Breast epithelium (tissue), 3 donors: ENCODE measurements at regions not wholly inside any gene's neighbourhood (a gene's known extent, or its start where the extent isn't known, plus 50 kb on each side); places are given as distances from the start of the nearest gene placed in this dataset.

ENCODE experiments used
- POLR2A ChIP-seq: fragments of 450-650 bp; IDR thresholded peaks from one replicate; pipeline ENCODE4 v1.6.1; 2016; ENCODE audit warnings: antibody characterized with exemption, mild to moderate bottlenecking, moderate library complexity
- TF ChIP-seq, protein P1 (sequence below), 3 donors: fragments of 450-650 bp; IDR thresholded peaks; one replicate each; pipeline ENCODE4 v1.5.1; 2016 to 2017; ENCODE audit warnings: antibody characterized with exemption in 3 of 3, mild to moderate bottlenecking in 3 of 3, moderate library complexity in 3 of 3

GRCh38 chr14:71438684-71439083 is 493.5 kb upstream of the RGS6 start:
- TF ChIP-seq, protein P1, sequence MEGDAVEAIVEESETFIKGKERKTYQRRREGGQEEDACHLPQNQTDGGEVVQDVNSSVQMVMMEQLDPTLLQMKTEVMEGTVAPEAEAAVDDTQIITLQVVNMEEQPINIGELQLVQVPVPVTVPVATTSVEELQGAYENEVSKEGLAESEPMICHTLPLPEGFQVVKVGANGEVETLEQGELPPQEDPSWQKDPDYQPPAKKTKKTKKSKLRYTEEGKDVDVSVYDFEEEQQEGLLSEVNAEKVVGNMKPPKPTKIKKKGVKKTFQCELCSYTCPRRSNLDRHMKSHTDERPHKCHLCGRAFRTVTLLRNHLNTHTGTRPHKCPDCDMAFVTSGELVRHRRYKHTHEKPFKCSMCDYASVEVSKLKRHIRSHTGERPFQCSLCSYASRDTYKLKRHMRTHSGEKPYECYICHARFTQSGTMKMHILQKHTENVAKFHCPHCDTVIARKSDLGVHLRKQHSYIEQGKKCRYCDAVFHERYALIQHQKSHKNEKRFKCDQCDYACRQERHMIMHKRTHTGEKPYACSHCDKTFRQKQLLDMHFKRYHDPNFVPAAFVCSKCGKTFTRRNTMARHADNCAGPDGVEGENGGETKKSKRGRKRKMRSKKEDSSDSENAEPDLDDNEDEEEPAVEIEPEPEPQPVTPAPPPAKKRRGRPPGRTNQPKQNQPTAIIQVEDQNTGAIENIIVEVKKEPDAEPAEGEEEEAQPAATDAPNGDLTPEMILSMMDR (IDR thresholded peaks at IDR 0.05) = no peak
- TF ChIP-seq POLR2A = no peak
